ENCODE measurements at regions not wholly inside any gene's neighbourhood (a gene's known extent, or its start where the extent isn't known, plus 50 kb on each side); places are given as distances from the start of the nearest gene placed in this dataset.

- TF ChIP-seq EP300 (IDR thresholded peaks at IDR 0.05) (no peak), CTCF (IDR thresholded peaks at IDR 0.05) (no peak), POLR2A (IDR thresholded peaks at IDR 0.05) (no peak)
- no peaks in the 10 kb centered on the region for H3K9me3 ChIP-seq
- intact Hi-C loops (cut with DNase I) = no loop called here
- H3K27ac ChIP-seq = no peak overlapping the region
- H3K4me1 ChIP-seq (ENCODE audit: insufficient read depth) = peaks cover 2% of the 10 kb centered on the region
- no peak overlapping the region for H3K4me3 ChIP-seq
- H3K27me3 ChIP-seq = no peaks in the 10 kb centered on the region
- no peaks in the 10 kb centered on the region for H3K36me3 ChIP-seq
- WGBS, 3 donors = 93 to 95% (median 93%) methylated on average over 9 of the region's 9 CpGs
- DNase-seq = no peak
Measured at GRCh38 chr22:27114186-27114585, 456.8 kb downstream of the MIAT start.

- no peak overlapping the region for H3K27ac ChIP-seq
- TF ChIP-seq CTCF (IDR thresholded peaks at IDR 0.05) (no peak), POLR2A (IDR thresholded peaks at IDR 0.05) (no peak), EP300 (IDR thresholded peaks at IDR 0.05) (no peak)
- no peak overlapping the region for H3K4me3 ChIP-seq
- no peaks in the 10 kb centered on the region for H3K27me3 ChIP-seq
- peaks cover 2% of the 10 kb centered on the region for H3K4me1 ChIP-seq (ENCODE audit: insufficient read depth)
- no peaks in the 10 kb centered on the region for H3K36me3 ChIP-seq
- no peak for DNase-seq
- intact Hi-C loops (cut with DNase I) = no loop called here
- 93 to 98% (median 94%) methylated on average over 2 of the region's 2 CpGs for WGBS, 3 donors
- peaks cover 0 to 4% of the 10 kb centered on the region in 2 donors for H3K9me3 ChIP-seq
Measured at GRCh38 chr22:27115410-27115809, 458.0 kb downstream of the MIAT start.

- Histone ChIP-seq H3K4me3 (no peak overlapping the region), H3K27ac (no peak overlapping the region), H3K4me1 (ENCODE audit: insufficient read depth) (peaks cover 2% of the 10 kb centered on the region), H3K9me3 (peaks cover 0 to 4% of the 10 kb centered on the region in 2 donors), H3K36me3 (no peaks in the 10 kb centered on the region), H3K27me3 (no peaks in the 10 kb centered on the region)
- DNase-seq = no peak
- intact Hi-C loops (cut with DNase I) = no loop called here
- 70 to 74% (median 70%) methylated on average over 5 of the region's 5 CpGs for WGBS, 3 donors
- no peak for TF ChIP-seq POLR2A (IDR thresholded peaks at IDR 0.05)
- TF ChIP-seq CTCF (IDR thresholded peaks at IDR 0.05) = no peak
- TF ChIP-seq EP300 (IDR thresholded peaks at IDR 0.05) = no peak
Measured at GRCh38 chr22:27115816-27116256, 458.4 kb downstream of the MIAT start.

- H3K4me1 ChIP-seq (ENCODE audit: insufficient read depth) = no peaks in the 10 kb centered on the region
- no peaks in the 10 kb centered on the region for H3K36me3 ChIP-seq
- 34 to 65% (median 55%) methylated on average over 2 of the region's 2 CpGs for WGBS, 3 donors
Measured at GRCh38 chr22:27116312-27117086, 459.1 kb downstream of the MIAT start.

More at GRCh38 chr22:27116312-27117086, 459.1 kb downstream of the MIAT start:
- no peak for TF ChIP-seq POLR2A (IDR thresholded peaks at IDR 0.05)
- TF ChIP-seq CTCF (IDR thresholded peaks at IDR 0.05) = no peak
- no peak for TF ChIP-seq EP300 (IDR thresholded peaks at IDR 0.05)
- Histone ChIP-seq H3K27ac (no peak overlapping the region), H3K9me3 (peaks cover 0 to 4% of the 10 kb centered on the region in 2 donors), H3K4me3 (no peak overlapping the region), H3K27me3 (no peaks in the 10 kb centered on the region)
- intact Hi-C loops (cut with DNase I) = no loop called here
- no peak for DNase-seq
